ENCODE measurements at regions not wholly inside any gene's neighbourhood (a gene's known extent, or its start where the extent isn't known, plus 50 kb on each side); places are given as distances from the start of the nearest gene placed in this dataset.

GRCh38 chr16:80164966-80165550, 375.7 kb upstream of the DYNLRB2 start:
- Histone ChIP-seq H3K4me3 (no peak overlapping the region), H3K36me3 (ENCODE audit: insufficient read depth in 1 of 2, low read depth in 1 of 2) (no peaks in the 10 kb centered on the region), H3K27me3 (ENCODE audit: insufficient read depth in 3 of 3, low read length in 2 of 3) (no peaks in the 10 kb centered on the region), H3K27ac (no peak overlapping the region), H3K4me1 (no peaks in the 10 kb centered on the region), H3K9me3 (no peaks in the 10 kb centered on the region)
- TF ChIP-seq CTCF (IDR thresholded peaks at IDR 0.05) = no peak
- DNase-seq (no peak), ATAC-seq (no peak)
- 61 to 87% (median 74%) methylated on average over 5 of the region's 5 CpGs for WGBS, 3 donors
- intact Hi-C loops (cut with DNase I) = no loop called here

- H3K4me3 ChIP-seq = no peak overlapping the region
- no peaks in the 10 kb centered on the region for H3K27me3 ChIP-seq (ENCODE audit: insufficient read depth in 3 of 3, low read length in 2 of 3)
- no peaks in the 10 kb centered on the region for H3K9me3 ChIP-seq
- no peaks in the 10 kb centered on the region for H3K36me3 ChIP-seq (ENCODE audit: insufficient read depth in 1 of 2, low read depth in 1 of 2)
- H3K4me1 ChIP-seq = no peaks in the 10 kb centered on the region
- no peak for TF ChIP-seq CTCF (IDR thresholded peaks at IDR 0.05)
- 78 to 86% (median 82%) methylated on average over 4 of the region's 4 CpGs for WGBS, 3 donors
- ATAC-seq (no peak), DNase-seq (no peak)
- no peak overlapping the region for H3K27ac ChIP-seq
- intact Hi-C loops (cut with DNase I) = no loop called here
Measured at GRCh38 chr16:80163339-80163738, 377.5 kb upstream of the DYNLRB2 start.

- Histone ChIP-seq H3K36me3 (ENCODE audit: insufficient read depth in 1 of 2, low read depth in 1 of 2) (no peaks in the 10 kb centered on the region), H3K4me1 (no peaks in the 10 kb centered on the region), H3K9me3 (no peaks in the 10 kb centered on the region), H3K27ac (no peak overlapping the region), H3K4me3 (no peak overlapping the region), H3K27me3 (ENCODE audit: insufficient read depth in 3 of 3, low read length in 2 of 3) (no peaks in the 10 kb centered on the region)
- 77 to 83% (median 79%) methylated on average over 12 of the region's 12 CpGs for WGBS, 3 donors
- intact Hi-C loops (cut with DNase I) = no loop called here
- no peak for ATAC-seq
- no peak for DNase-seq
- TF ChIP-seq CTCF (IDR thresholded peaks at IDR 0.05) = no peak
Measured at GRCh38 chr16:80161799-80162739, 378.7 kb upstream of the DYNLRB2 start.

- intact Hi-C loops (cut with DNase I) = no loop called here
- H3K27me3 ChIP-seq (ENCODE audit: insufficient read depth in 3 of 3, low read length in 2 of 3) = no peaks in the 10 kb centered on the region
- H3K9me3 ChIP-seq = no peaks in the 10 kb centered on the region
- no peaks in the 10 kb centered on the region for H3K36me3 ChIP-seq (ENCODE audit: insufficient read depth in 1 of 2, low read depth in 1 of 2)
- no peaks in the 10 kb centered on the region for H3K4me1 ChIP-seq
- H3K27ac ChIP-seq = no peak overlapping the region
- WGBS, 3 donors = 56 to 85% (median 61%) methylated on average over 4 of the region's 4 CpGs
- DNase-seq = no peak
- no peak overlapping the region for H3K4me3 ChIP-seq
- no peak for TF ChIP-seq CTCF (IDR thresholded peaks at IDR 0.05)
- ATAC-seq = no peak
Measured at GRCh38 chr16:80158766-80159165, 382.0 kb upstream of the DYNLRB2 start.
